MCF 10A (cell line): ENCODE measurements at regions not wholly inside any gene's neighbourhood (a gene's known extent, or its start where the extent isn't known, plus 50 kb on each side); places are given as distances from the start of the nearest gene placed in this dataset.

ENCODE experiments used
- BruUV-seq: library from RNA; stranded (reverse); fragments of 400-500 nt; replicated peaks from 2 replicates; lab custom pipeline; 2021; lab: Mats Ljungman, UMichigan
- CTCF ChIA-PET: fragments of 300-600 bp; sonication (Branson Sonifier 250); formaldehyde crosslinking; extraction: SDS; loops from one replicate; lab custom pipeline; 2021; ENCODE audit warnings: antibody characterized with exemption, inconsistent platforms; lab: Yijun Ruan, JAX
- POLR2A ChIA-PET: fragments of 300-600, 350-650 bp; sonication (Branson Sonifier 250); formaldehyde crosslinking; extraction: SDS; loops from one replicate; lab custom pipeline; 2020; ENCODE audit warnings: antibody characterized with exemption, inconsistent platforms; lab: Yijun Ruan, JAX
- DNase-seq: peaks from one replicate; pipeline ENCODE4 v3.0.0-alpha.2; 2018; ENCODE audit not compliant: unreplicated experiment
- H3K27ac Mint-ChIP-seq: one replicate; pipeline ENCODE4 v1.8.0; 2022; ENCODE audit warnings: mild to moderate bottlenecking, low read depth, mixed read lengths; ENCODE audit not compliant: unreplicated experiment
- H3K27me3 Mint-ChIP-seq: one replicate; pipeline ENCODE4 v1.8.0; 2022; ENCODE audit warnings: mixed read lengths; ENCODE audit not compliant: insufficient read depth, unreplicated experiment
- H3K36me3 Mint-ChIP-seq: one replicate; pipeline ENCODE4 v1.8.0; 2022; ENCODE audit warnings: mild to moderate bottlenecking, moderate library complexity, mixed read lengths; ENCODE audit not compliant: insufficient read depth, unreplicated experiment
- H3K4me1 Mint-ChIP-seq: one replicate; pipeline ENCODE4 v1.8.0; 2022; ENCODE audit warnings: mixed read lengths; ENCODE audit not compliant: insufficient read depth, unreplicated experiment
- H3K4me3 Mint-ChIP-seq: one replicate; pipeline ENCODE4 v1.8.0; 2022; ENCODE audit warnings: mild to moderate bottlenecking, moderate library complexity, mixed read lengths; ENCODE audit not compliant: unreplicated experiment
- H3K9me3 Mint-ChIP-seq: one replicate; pipeline ENCODE4 v1.8.0; 2022; ENCODE audit warnings: mixed read lengths; ENCODE audit not compliant: unreplicated experiment
- CTCF ChIP-seq: fragments of 200-600 bp; IDR thresholded peaks from one replicate; pipeline ENCODE4 v1.8.0; 2022; ENCODE audit warnings: antibody characterized with exemption, mild to moderate bottlenecking; ENCODE audit not compliant: unreplicated experiment
- intact Hi-C: fragments of 100-400 bp; cut with micrococcal nuclease; formaldehyde crosslinking; loops from 2 replicates; pipeline ENCODE4 v1.14.1; 2022

- Mint-ChIP-seq H3K36me3 (no peaks in the 10 kb centered on the region), H3K27ac (no peak overlapping the region), H3K9me3 (peaks cover 3% of the 10 kb centered on the region), H3K27me3 (peaks cover 9% of the 10 kb centered on the region), H3K4me3 (no peak overlapping the region), H3K4me1 (no peaks in the 10 kb centered on the region)
- CTCF ChIA-PET = no interaction called here
- DNase-seq = no peak
- BruUV-seq = no TSS peak
- POLR2A ChIA-PET = no interaction called here
- intact Hi-C loops = no loop called here
- TF ChIP-seq CTCF = no peak
Observed at GRCh38 chr2:198468136-198468535, 663.7 kb downstream of the PLCL1 start.

DNA sequence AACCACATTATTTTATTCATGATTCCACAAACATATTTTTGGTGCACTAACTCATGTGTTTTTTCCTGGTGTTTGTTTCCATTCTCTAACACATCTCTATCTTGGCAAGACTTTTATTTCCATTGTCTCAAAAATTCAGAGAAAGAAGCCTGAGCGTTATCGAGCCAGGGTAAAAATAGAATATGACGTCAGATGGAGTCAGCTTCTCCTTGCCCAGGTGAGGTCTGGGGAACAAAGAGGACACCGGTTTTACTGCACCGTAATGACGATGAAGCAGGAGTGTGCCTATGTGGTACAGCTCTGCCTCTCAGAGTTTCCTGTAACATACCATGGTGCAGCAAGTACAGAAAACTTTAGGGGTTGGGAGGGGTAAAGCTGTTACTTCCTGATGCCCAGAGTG, 661.6 kb downstream of the PLCL1 start:
- TF ChIP-seq CTCF = no peak
- H3K9me3 Mint-ChIP-seq = peaks cover 7% of the 10 kb centered on the region
- H3K27me3 Mint-ChIP-seq = peaks cover 11% of the 10 kb centered on the region
- no TSS peak for BruUV-seq
- ChIA-PET POLR2A (no interaction called here), CTCF (interaction anchor here (0.7 to 0.8 kb wide), 2 partner anchors 26 to 153 kb away, joined by 5 read pairs; no protein-coding TSS in a partner anchor)
- no peak for DNase-seq
- H3K36me3 Mint-ChIP-seq = no peaks in the 10 kb centered on the region
- no peak overlapping the region for H3K4me3 Mint-ChIP-seq
- intact Hi-C loops = no loop called here
- no peak overlapping the region for H3K27ac Mint-ChIP-seq
- no peaks in the 10 kb centered on the region for H3K4me1 Mint-ChIP-seq

GRCh38 chr2:198456418-198456817, 652.0 kb downstream of the PLCL1 start:
- BruUV-seq = no TSS peak
- DNase-seq = no peak
- CTCF ChIA-PET = no interaction called here
- H3K36me3 Mint-ChIP-seq = no peaks in the 10 kb centered on the region
- no peaks in the 10 kb centered on the region for H3K9me3 Mint-ChIP-seq
- no peak overlapping the region for H3K27ac Mint-ChIP-seq
- H3K4me3 Mint-ChIP-seq = no peak overlapping the region
- H3K27me3 Mint-ChIP-seq = peaks cover 21% of the 10 kb centered on the region
- no peaks in the 10 kb centered on the region for H3K4me1 Mint-ChIP-seq
- intact Hi-C loops = no loop called here
- POLR2A ChIA-PET = no interaction called here
- TF ChIP-seq CTCF = no peak

DNA sequence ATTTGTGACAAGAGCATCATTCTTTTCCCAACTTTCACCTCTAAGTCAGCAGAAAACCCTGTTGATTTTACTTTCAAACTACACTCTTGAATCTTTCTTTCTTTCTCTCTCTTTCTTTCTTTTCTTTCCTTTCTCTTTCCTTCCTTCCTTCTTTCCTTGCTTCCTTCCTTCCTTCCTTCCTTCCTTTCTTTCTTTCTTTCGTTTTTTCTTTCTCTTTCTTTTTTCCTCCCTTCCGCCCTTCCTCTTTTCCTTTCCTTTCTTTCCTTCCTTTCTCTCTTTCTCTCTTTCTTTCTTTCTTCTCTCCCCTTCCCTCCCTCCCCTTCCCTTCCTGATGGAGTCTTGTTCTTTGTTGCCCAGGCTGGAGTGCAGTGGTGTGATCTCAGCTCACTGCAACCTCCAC, 649.5 kb downstream of the PLCL1 start:
- DNase-seq = no peak
- Mint-ChIP-seq H3K27me3 (peaks cover 21% of the 10 kb centered on the region), H3K27ac (no peak overlapping the region), H3K4me3 (no peak overlapping the region), H3K36me3 (no peaks in the 10 kb centered on the region), H3K9me3 (no peaks in the 10 kb centered on the region), H3K4me1 (no peaks in the 10 kb centered on the region)
- no TSS peak for BruUV-seq
- CTCF ChIA-PET = no interaction called here
- intact Hi-C loops = no loop called here
- POLR2A ChIA-PET = no interaction called here
- TF ChIP-seq CTCF = no peak
